WTC11 (cell line): ENCODE measurements at regions not wholly inside any gene's neighbourhood (a gene's known extent, or its start where the extent isn't known, plus 50 kb on each side); places are given as distances from the start of the nearest gene placed in this dataset.

ENCODE experiments used
- ATAC-seq: fragments of 200-7000 bp; cut with Tn5 transposase; 2 replicates; pipeline ENCODE4 v1.10.0; 2021; ENCODE audit warnings: mild to moderate bottlenecking, moderate library complexity
- CTCF ChIA-PET: fragments of 300-600 bp; sonication (Branson Sonifier 250); formaldehyde crosslinking; loops from one replicate; lab custom pipeline; 2021; ENCODE audit warnings: antibody characterized with exemption; lab: Charles Lee
- POLR2A ChIA-PET: fragments of 350-600 bp; sonication (Branson Sonifier 250); formaldehyde crosslinking; loops from one replicate; lab custom pipeline; 2021; ENCODE audit warnings: antibody characterized with exemption; lab: Charles Lee
- DNase-seq: peaks from one replicate; pipeline ENCODE4 v3.0.0; 2021; ENCODE audit warnings: low spot score
- H3K27ac Mint-ChIP-seq: 2 replicates; pipeline ENCODE4 v1.8.0; 2021; ENCODE audit warnings: mixed read lengths
- H3K27me3 Mint-ChIP-seq: 2 replicates; pipeline ENCODE4 v1.8.0; 2021; ENCODE audit warnings: low read depth, mild to moderate bottlenecking, moderate library complexity, mixed read lengths
- H3K36me3 Mint-ChIP-seq: 2 replicates; pipeline ENCODE4 v1.8.0; 2021; ENCODE audit warnings: mixed read lengths
- H3K4me1 Mint-ChIP-seq: 2 replicates; pipeline ENCODE4 v1.8.0; 2022; ENCODE audit warnings: mixed read lengths
- H3K4me3 Mint-ChIP-seq: 2 replicates; pipeline ENCODE4 v1.8.0; 2021; ENCODE audit warnings: mild to moderate bottlenecking, moderate library complexity, mixed read lengths
- H3K9me3 Mint-ChIP-seq: 2 replicates; pipeline ENCODE4 v1.8.0; 2021; ENCODE audit warnings: mixed read lengths
- AFF4 ChIP-seq: sonication (generic); formaldehyde crosslinking; IDR thresholded peaks from 2 replicates; pipeline ENCODE4 v1.8.1; 2023; ENCODE audit warnings: mild to moderate bottlenecking, missing genetic modification reagents, borderline replicate concordance
- AR ChIP-seq: fragments of 250-450 bp; sonication (Bioruptor Pico); IDR thresholded peaks from 2 replicates; pipeline ENCODE4 v1.9.0; 2021; ENCODE audit warnings: mild to moderate bottlenecking
- ATF1 ChIP-seq: sonication (generic); formaldehyde crosslinking; IDR thresholded peaks from 2 replicates; pipeline ENCODE4 v1.8.1; 2023; ENCODE audit warnings: mild to moderate bottlenecking, moderate library complexity, missing genetic modification reagents
- FOXP1 ChIP-seq: sonication (generic); formaldehyde crosslinking; IDR thresholded peaks from 2 replicates; pipeline ENCODE4 v1.8.0; 2022; ENCODE audit warnings: missing genetic modification reagents, mild to moderate bottlenecking, moderate library complexity, borderline replicate concordance
- SMAD4 ChIP-seq: sonication (generic); formaldehyde crosslinking; IDR thresholded peaks from 2 replicates; pipeline ENCODE4 v1.8.0; 2022; ENCODE audit warnings: mild to moderate bottlenecking, missing genetic modification reagents
- STAT6 ChIP-seq: sonication (generic); formaldehyde crosslinking; conservative IDR thresholded peaks from 2 replicates; pipeline ENCODE4 v1.8.1; 2023; ENCODE audit warnings: mild to moderate bottlenecking, low read depth, missing genetic modification reagents, moderate library complexity
- ZNF317 ChIP-seq: sonication (generic); formaldehyde crosslinking; IDR thresholded peaks from 2 replicates; pipeline ENCODE4 v1.8.1; 2023; ENCODE audit warnings: low read depth, mild to moderate bottlenecking, moderate library complexity, missing genetic modification reagents, borderline replicate concordance
- ZNF396 ChIP-seq: fragments of 250-450 bp; sonication (Bioruptor Pico); IDR thresholded peaks from 2 replicates; pipeline ENCODE4 v1.8.0; 2021; ENCODE audit warnings: mild to moderate bottlenecking, moderate library complexity, borderline replicate concordance
- ZNF423 ChIP-seq: fragments of 250-450 bp; sonication (Bioruptor Pico); IDR thresholded peaks from 2 replicates; pipeline ENCODE4 v2.1.2; 2022; ENCODE audit warnings: mild to moderate bottlenecking, moderate library complexity

- CTCF ChIA-PET, result no interaction called here
Measured at GRCh38 chrX:39168609-39169008, 367.4 kb downstream of the MID1IP1 start.

More at GRCh38 chrX:39168609-39169008, 367.4 kb downstream of the MID1IP1 start:
- DNase-seq, result no peak
- POLR2A ChIA-PET, result no interaction called here
- TF ChIP-seq AFF4 (CRISPR knock-in tag) (no peak), SMAD4 (CRISPR knock-in tag) (no peak), ZNF317 (CRISPR knock-in tag) (no peak), ZNF396 (no peak), STAT6 (CRISPR knock-in tag) (no peak), AR (no peak), ATF1 (no peak), ZNF423 (no peak), FOXP1 (no peak)
- H3K4me3 Mint-ChIP-seq, result no peak overlapping the region
- H3K4me1 Mint-ChIP-seq, result peaks cover 11% of the 10 kb centered on the region
- H3K27me3 Mint-ChIP-seq, result peaks cover 2% of the 10 kb centered on the region
- no peak for ATAC-seq
- H3K9me3 Mint-ChIP-seq, result no peaks in the 10 kb centered on the region
- H3K27ac Mint-ChIP-seq, result no peak overlapping the region
- H3K36me3 Mint-ChIP-seq, result no peaks in the 10 kb centered on the region
